ENCODE measurements at regions not wholly inside any gene's neighbourhood (a gene's known extent, or its start where the extent isn't known, plus 50 kb on each side); places are given as distances from the start of the nearest gene placed in this dataset.

DNA sequence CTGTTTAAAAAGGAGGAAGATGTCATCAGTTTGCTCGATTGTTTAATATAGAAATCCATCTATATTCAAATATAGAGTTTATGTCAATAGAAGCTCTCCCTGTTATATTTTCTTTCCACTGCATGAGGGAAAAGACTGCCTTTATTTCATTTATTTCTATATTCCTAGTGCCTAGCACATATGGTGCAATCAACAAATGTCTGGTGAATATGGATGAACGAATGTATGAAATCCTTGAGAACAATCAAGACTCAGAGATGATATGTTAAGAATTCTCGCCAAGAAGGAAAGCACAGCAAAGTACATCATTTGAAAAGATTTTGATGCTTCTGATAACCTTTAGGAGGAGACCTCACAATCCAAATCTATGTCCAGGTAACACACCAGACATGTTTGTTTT is 296.0 kb upstream of the LMO3 start:
- TF ChIP-seq, protein P1, sequence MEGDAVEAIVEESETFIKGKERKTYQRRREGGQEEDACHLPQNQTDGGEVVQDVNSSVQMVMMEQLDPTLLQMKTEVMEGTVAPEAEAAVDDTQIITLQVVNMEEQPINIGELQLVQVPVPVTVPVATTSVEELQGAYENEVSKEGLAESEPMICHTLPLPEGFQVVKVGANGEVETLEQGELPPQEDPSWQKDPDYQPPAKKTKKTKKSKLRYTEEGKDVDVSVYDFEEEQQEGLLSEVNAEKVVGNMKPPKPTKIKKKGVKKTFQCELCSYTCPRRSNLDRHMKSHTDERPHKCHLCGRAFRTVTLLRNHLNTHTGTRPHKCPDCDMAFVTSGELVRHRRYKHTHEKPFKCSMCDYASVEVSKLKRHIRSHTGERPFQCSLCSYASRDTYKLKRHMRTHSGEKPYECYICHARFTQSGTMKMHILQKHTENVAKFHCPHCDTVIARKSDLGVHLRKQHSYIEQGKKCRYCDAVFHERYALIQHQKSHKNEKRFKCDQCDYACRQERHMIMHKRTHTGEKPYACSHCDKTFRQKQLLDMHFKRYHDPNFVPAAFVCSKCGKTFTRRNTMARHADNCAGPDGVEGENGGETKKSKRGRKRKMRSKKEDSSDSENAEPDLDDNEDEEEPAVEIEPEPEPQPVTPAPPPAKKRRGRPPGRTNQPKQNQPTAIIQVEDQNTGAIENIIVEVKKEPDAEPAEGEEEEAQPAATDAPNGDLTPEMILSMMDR (IDR thresholded peaks at IDR 0.05; ENCODE audit: low read length), result no peak
- no peak for TF ChIP-seq EZH2 (IDR thresholded peaks at IDR 0.05; ENCODE audit: borderline replicate concordance, low read length)
